HepG2 (cell line): ENCODE measurements at regions not wholly inside any gene's neighbourhood (a gene's known extent, or its start where the extent isn't known, plus 50 kb on each side); places are given as distances from the start of the nearest gene placed in this dataset.

ENCODE experiments used
- ATAC-seq: fragments of 200-7000 bp; cut with Tn5 transposase; 3 replicates; pipeline ENCODE4 v1.9.1; 2020; ENCODE audit warnings: mild to moderate bottlenecking, moderate library complexity
- BruUV-seq: library from RNA; stranded (reverse); fragments of 400-500 nt; replicated peaks from 2 replicates; lab custom pipeline; 2021; lab: Mats Ljungman, UMichigan
- CTCF ChIA-PET: fragments of 300-600 bp; formaldehyde crosslinking; extraction: SDS; loops from one replicate; lab custom pipeline; 2021; ENCODE audit warnings: low total read pairs, inconsistent platforms, low intra/inter-chr PET ratio; lab: Yijun Ruan, JAX
- POLR2A ChIA-PET: fragments of 350-600 bp; sonication (Branson Sonifier 250); formaldehyde crosslinking; loops from one replicate; lab custom pipeline; 2020; ENCODE audit warnings: antibody characterized with exemption, inconsistent platforms; lab: Yijun Ruan, JAX
- DNase-seq: peaks from one replicate; pipeline ENCODE4 v3.0.0-alpha.2; 2015; ENCODE audit warnings: low spot score
- FAIRE-seq: peaks from 3 replicates; lab custom pipeline; 2011; peaks lifted over from hg19 to GRCh38; lab: Jason Lieb, UNC
- H2AFZ ChIP-seq: one replicate; pipeline ENCODE4 v1.6.1; 2011; ENCODE audit warnings: low read length, inconsistent platforms
- H3K27ac ChIP-seq: fragments of 300-600 bp; 3 replicates; pipeline ENCODE4 v1.8.0; 2011; ENCODE audit warnings: mixed run types, mild to moderate bottlenecking, mixed read lengths, low read length, inconsistent platforms; ENCODE audit not compliant: insufficient read depth; ENCODE audit errors: extremely low read length
- H3K27me3 ChIP-seq, 2 experiments: fragments of 200-600 bp in 1 of 2; 2 replicates in 1 of 2; 3 replicates in 1 of 2; pipeline versions ENCODE4 v1.6.0 to v1.8.0; 2011; ENCODE audit warnings: low read length in 2 of 2, mild to moderate bottlenecking in 2 of 2, moderate library complexity in 2 of 2, inconsistent platforms in 1 of 2; ENCODE audit not compliant: insufficient read depth in 2 of 2, control insufficient read depth in 1 of 2
- H3K36me3 ChIP-seq, 2 experiments: fragments of 200-600 bp in 1 of 2; replicated peaks in 1 of 2; 2 replicates in 1 of 2; 3 replicates in 1 of 2; pipeline versions ENCODE4 v1.5.1 to v1.8.0; 2011; ENCODE audit warnings: low read length in 2 of 2, inconsistent platforms in 1 of 2; ENCODE audit not compliant: insufficient read depth in 2 of 2, control insufficient read depth in 1 of 2
- H3K4me1 ChIP-seq: 2 replicates; pipeline ENCODE4 v1.5.1; 2012; ENCODE audit warnings: low read length, inconsistent platforms; ENCODE audit not compliant: insufficient read depth
- H3K4me2 ChIP-seq: 2 replicates; pipeline ENCODE4 v1.6.0; 2011; ENCODE audit warnings: low read depth, low read length, inconsistent platforms
- H3K4me3 ChIP-seq, 3 experiments: fragments of 200-600 bp in 1 of 3; sonication (generic), shearing (Covaris generic) in 1 of 3; replicated peaks in 1 of 3; 2 replicates each; pipeline ENCODE4 v1.5.1; 2011 to 2016; ENCODE audit warnings: low read length in 3 of 3, inconsistent platforms in 2 of 3, low read depth in 2 of 3, mild to moderate bottlenecking in 2 of 3, control low read depth in 1 of 3, mixed read lengths in 1 of 3; ENCODE audit not compliant: insufficient read depth in 1 of 3
- H3K79me2 ChIP-seq: one replicate; pipeline ENCODE4 v1.6.1; 2011; ENCODE audit warnings: low read length, inconsistent platforms; ENCODE audit not compliant: insufficient read depth
- H3K9ac ChIP-seq: 2 replicates; pipeline ENCODE4 v1.6.0; 2011; ENCODE audit warnings: mild to moderate bottlenecking, low read depth, low read length, inconsistent platforms; ENCODE audit not compliant: insufficient read depth
- H3K9me3 ChIP-seq: 2 replicates; pipeline ENCODE4 v1.5.1; 2012; ENCODE audit warnings: mild to moderate bottlenecking, low read length
- H4K20me1 ChIP-seq: 2 replicates; pipeline ENCODE4 v1.6.0; 2011; ENCODE audit warnings: inconsistent platforms, mild to moderate bottlenecking, low read length, moderate library complexity; ENCODE audit not compliant: insufficient read depth
- SKI ChIP-seq: fragments of 450-650 bp; IDR thresholded peaks from one replicate; pipeline ENCODE4 v1.6.1; 2018; ENCODE audit warnings: mild to moderate bottlenecking; ENCODE audit not compliant: partially characterized antibody
- ZNF775 ChIP-seq: sonication (generic); formaldehyde crosslinking; IDR thresholded peaks from 2 replicates; pipeline ENCODE4 v1.4.0; 2020; ENCODE audit warnings: missing genetic modification reagents, mild to moderate bottlenecking, moderate library complexity, borderline replicate concordance
- WGBS: methylation state at CpG from one replicate; pipeline ENCODE4 v1.1.6; 2017; ENCODE audit warnings: low lambda C conversion rate; 5-methylcytosine and 5-hydroxymethylcytosine counted together
- in situ Hi-C: cut with HindIII; loops from 2 replicates; pipeline ENCODE4 v1.10.0; 2017; ENCODE audit warnings: low pct_unique_long_range_greater_than_20kb; ENCODE audit not compliant: extremely low pct_ligation_motif_present
- intact Hi-C: fragments of 100-400 bp; cut with micrococcal nuclease; formaldehyde crosslinking; loops from one replicate; pipeline ENCODE4 v1.10.0; 2022; ENCODE audit not compliant: unreplicated experiment

- no peaks in the 10 kb centered on the region for H3K4me1 ChIP-seq
- BruUV-seq = no TSS peak
- CTCF ChIA-PET = no interaction called here
- H3K27ac ChIP-seq = no peak overlapping the region
- H3K36me3 ChIP-seq = no peaks in the 10 kb centered on the region
- no peak for TF ChIP-seq SKI
- H4K20me1 ChIP-seq = no peaks in the 10 kb centered on the region
- H3K9me3 ChIP-seq = no peaks in the 10 kb centered on the region
- no peaks in the 10 kb centered on the region for H3K79me2 ChIP-seq
- intact Hi-C loops = no loop called here
- no peak overlapping the region for H2AFZ ChIP-seq
- no peak overlapping the region for H3K9ac ChIP-seq
- POLR2A ChIA-PET = no interaction called here
- FAIRE-seq = no peak
- no peak for DNase-seq
- no peak overlapping the region for H3K4me3 ChIP-seq
- no peak overlapping the region for H3K4me2 ChIP-seq
- ATAC-seq = no peak
- in situ Hi-C loops = no loop called here
- H3K27me3 ChIP-seq = no peaks in the 10 kb centered on the region
These were observed 541.0 kb upstream of the PCDH9 start for GRCh38 chr13:67771106-67771505.

GRCh38 chr13:67769987-67770341, 539.8 kb upstream of the PCDH9 start:
- Histone ChIP-seq H3K27me3 (no peaks in the 10 kb centered on the region), H3K36me3 (no peaks in the 10 kb centered on the region), H4K20me1 (no peaks in the 10 kb centered on the region), H3K4me2 (no peak overlapping the region), H3K4me3 (no peak overlapping the region), H3K79me2 (no peaks in the 10 kb centered on the region), H3K4me1 (no peaks in the 10 kb centered on the region), H3K9ac (no peak overlapping the region), H2AFZ (no peak overlapping the region), H3K27ac (no peak overlapping the region), H3K9me3 (no peaks in the 10 kb centered on the region)
- in situ Hi-C loops = no loop called here
- POLR2A ChIA-PET = no interaction called here
- 13% methylated on average over 7 of the region's 7 CpGs for WGBS
- TF ChIP-seq ZNF775 = no peak
- intact Hi-C loops = no loop called here
- CTCF ChIA-PET = no interaction called here
- ATAC-seq = no peak
- FAIRE-seq = no peak
- BruUV-seq = no TSS peak
- no peak for DNase-seq
